Endothelial cell of umbilical vein (primary cell): ENCODE measurements at regions not wholly inside any gene's neighbourhood (a gene's known extent, or its start where the extent isn't known, plus 50 kb on each side); places are given as distances from the start of the nearest gene placed in this dataset.
A peak's percentile ranks its signal among the peaks of the same experiment; 100 is the strongest.

Experiments used
- BruUV-seq: library from RNA; stranded (reverse); fragments of 400-500 nt; replicated peaks from 2 replicates; lab custom pipeline; 2021; lab: Mats Ljungman, UMichigan
- CTCF ChIA-PET: fragments of 300-600, 350-600 bp; sonication (Branson Sonifier 250); formaldehyde crosslinking; loops from one replicate; lab custom pipeline; 2021; ENCODE audit warnings: antibody characterized with exemption, inconsistent platforms; lab: Charles Lee
- POLR2A ChIA-PET: fragments of 300-600, 350-600 bp; sonication (Branson Sonifier 250); formaldehyde crosslinking; loops from one replicate; lab custom pipeline; 2021; ENCODE audit warnings: antibody characterized with exemption, inconsistent platforms; lab: Charles Lee
- DNase-seq: peaks from one replicate; pipeline ENCODE4 v3.0.0-alpha.2; 2011; ENCODE audit warnings: low read depth, low spot score
- FAIRE-seq: peaks from 2 replicates; lab custom pipeline; 2011; peaks lifted over from hg19 to GRCh38; lab: Jason Lieb, UNC
- H2AFZ ChIP-seq: 2 replicates; pipeline ENCODE4 v1.6.0; 2012; ENCODE audit warnings: low read depth, low read length, control low read depth, inconsistent platforms
- H3K27ac ChIP-seq: 2 replicates; pipeline ENCODE4 v1.5.1; 2011; ENCODE audit warnings: low read depth, mild to moderate bottlenecking, control low read depth, low read length, moderate library complexity; ENCODE audit not compliant: insufficient read depth
- H3K27me3 ChIP-seq, 2 experiments: 2 replicates each; pipeline versions ENCODE4 v1.6.0 to v1.6.1; 2011; ENCODE audit warnings: low read length in 2 of 2, mixed read lengths in 1 of 2; ENCODE audit not compliant: control insufficient read depth in 2 of 2, insufficient read depth in 2 of 2
- H3K36me3 ChIP-seq, 2 experiments: 2 replicates in 1 of 2; 3 replicates in 1 of 2; pipeline ENCODE4 v1.5.1; 2011; ENCODE audit warnings: low read length in 2 of 2, mild to moderate bottlenecking in 1 of 2, moderate library complexity in 1 of 2; ENCODE audit not compliant: control insufficient read depth in 2 of 2, insufficient read depth in 2 of 2; ENCODE audit errors: extremely low read depth in 1 of 2
- H3K4me1 ChIP-seq: 3 replicates; pipeline ENCODE4 v1.5.1; 2011; ENCODE audit warnings: mild to moderate bottlenecking, low read length; ENCODE audit not compliant: control insufficient read depth, insufficient read depth; ENCODE audit errors: extremely low read depth
- H3K4me2 ChIP-seq: 2 replicates; pipeline ENCODE4 v1.6.1; 2011; ENCODE audit warnings: low read length, control low read depth, mixed read lengths; ENCODE audit not compliant: insufficient read depth
- H3K4me3 ChIP-seq, 3 experiments: fragments of 200-600 bp in 1 of 3; sonication (generic), shearing (Covaris generic) in 1 of 3; replicated peaks in 1 of 3; 2 replicates each; pipeline ENCODE4 v1.5.1; 2011 to 2016; ENCODE audit warnings: control low read depth in 3 of 3, low read length in 3 of 3, mild to moderate bottlenecking in 2 of 3, inconsistent platforms in 1 of 3, low read depth in 1 of 3, moderate library complexity in 1 of 3; ENCODE audit not compliant: insufficient read depth in 1 of 3
- H3K79me2 ChIP-seq: 2 replicates; pipeline ENCODE4 v1.6.0; 2012; ENCODE audit warnings: low read length, inconsistent platforms; ENCODE audit not compliant: control insufficient read depth, insufficient read depth
- H3K9ac ChIP-seq: replicated peaks from 2 replicates; pipeline ENCODE3; 2011; ENCODE audit warnings: low read length, control low read depth; ENCODE audit not compliant: insufficient read depth; ENCODE audit errors: extremely low read depth
- H3K9me1 ChIP-seq: replicated peaks from 3 replicates; pipeline ENCODE4 v1.6.0; 2011; ENCODE audit warnings: mild to moderate bottlenecking, low read length; ENCODE audit not compliant: control insufficient read depth, insufficient read depth; ENCODE audit errors: extremely low read depth
- H3K9me3 ChIP-seq: replicated peaks from 2 replicates; pipeline ENCODE4 v1.5.1; 2012; ENCODE audit warnings: low read length, inconsistent platforms; ENCODE audit not compliant: control insufficient read depth, insufficient read depth
- H4K20me1 ChIP-seq: replicated peaks from 2 replicates; pipeline ENCODE3; 2011; ENCODE audit warnings: mild to moderate bottlenecking, low read length; ENCODE audit not compliant: control insufficient read depth, insufficient read depth; ENCODE audit errors: extremely low read depth
- CTCF ChIP-seq, 2 donors: IDR thresholded peaks; 1 replicate in 1 of 2; 2 replicates in 1 of 2; pipeline ENCODE4 v1.5.1; 2011; ENCODE audit warnings: low read length in 2 of 2, mild to moderate bottlenecking in 2 of 2, moderate library complexity in 2 of 2, control low read depth in 1 of 2, inconsistent platforms in 1 of 2, low read depth in 1 of 2; ENCODE audit not compliant: insufficient read depth in 1 of 2; ENCODE audit errors: extremely low read depth in 1 of 2
- FOS ChIP-seq: IDR thresholded peaks from 2 replicates; pipeline ENCODE4 v1.6.1; 2011; ENCODE audit warnings: mild to moderate bottlenecking, low read length, moderate library complexity, borderline replicate concordance; ENCODE audit not compliant: insufficient read depth
- MAX ChIP-seq: IDR thresholded peaks from 2 replicates; pipeline ENCODE4 v1.6.1; 2011; ENCODE audit not compliant: insufficient read depth, insufficient read length
- POLR2A ChIP-seq: IDR thresholded peaks from 2 replicates; pipeline ENCODE4 v1.6.1; 2012; ENCODE audit warnings: low read depth, mild to moderate bottlenecking, control low read depth, low read length
- POLR2AphosphoS5 ChIP-seq: IDR thresholded peaks from 2 replicates; pipeline ENCODE4 v1.6.1; 2012; ENCODE audit warnings: low read depth, mild to moderate bottlenecking, control low read depth, low read length, moderate library complexity; ENCODE audit not compliant: insufficient read depth
- dilution Hi-C: fragments of 300-500 bp; cut with MboI; formaldehyde crosslinking; loops from one replicate; pipeline ENCODE4 v1.15.0; 2019; ENCODE audit warnings: low sequenced_read_pairs; ENCODE audit not compliant: extremely low pct_ligation_motif_present
- intact Hi-C: fragments of 100-400 bp; cut with micrococcal nuclease; formaldehyde crosslinking; loops from one replicate; pipeline ENCODE4 v1.10.0; 2022

GRCh38 chr3:184466413-184466960, 86.6 kb downstream of the CHRD start:
- peak overlapping the region; percentile 63 for H2AFZ ChIP-seq
- ChIA-PET CTCF (interaction anchor here (0.7 to 6.2 kb wide), 17 partner anchors 17 to 533 kb away, joined by 3 to 198 read pairs (median 3); partner anchors contain the start of gene THPO), POLR2A (interaction anchor here (0.7 kb wide), 1 partner anchor 76 kb away, joined by 3 read pairs; no protein-coding TSS in a partner anchor)
- H3K9ac ChIP-seq, result no peak overlapping the region
- H3K9me3 ChIP-seq, result no peaks in the 10 kb centered on the region
- no peaks in the 10 kb centered on the region for H3K79me2 ChIP-seq
- dilution Hi-C loops, result no loop called here
- no peaks in the 10 kb centered on the region for H3K9me1 ChIP-seq
- FAIRE-seq (peak; percentile 31), DNase-seq (peak; percentile 13)
- intact Hi-C loops, result no loop called here
- no TSS peak for BruUV-seq
- no peaks in the 10 kb centered on the region for H4K20me1 ChIP-seq
- peaks cover 0 to 6% of the 10 kb centered on the region in 2 experiments for H3K27me3 ChIP-seq
- H3K27ac ChIP-seq, result no peak overlapping the region
- peaks cover 4% of the 10 kb centered on the region for H3K4me1 ChIP-seq
- no peaks in the 10 kb centered on the region for H3K36me3 ChIP-seq
- H3K4me2 ChIP-seq, result no peak overlapping the region
- H3K4me3 ChIP-seq, result no peak overlapping the region
- TF ChIP-seq FOS (no peak), CTCF (IDR thresholded peaks at IDR 0.05; ENCODE audit: extremely low read depth in 1 of 2, insufficient read depth in 1 of 2, low read depth in 1 of 2, low read length in 2 of 2) (no peak), MAX (no peak), POLR2AphosphoS5 (no peak), POLR2A (no peak)
